Parathyroid adenoma (tissue), 2 donors: ENCODE measurements at regions not wholly inside any gene's neighbourhood (a gene's known extent, or its start where the extent isn't known, plus 50 kb on each side); places are given as distances from the start of the nearest gene placed in this dataset.

Experiments used
- H2AFZ ChIP-seq: fragments of 300-600 bp; sonication (generic); one replicate; pipeline ENCODE4 v1.7.0; 2017; ENCODE audit warnings: antibody characterized with exemption, mild to moderate bottlenecking
- H3K27ac ChIP-seq: fragments of 300-600 bp; sonication (generic); one replicate; pipeline ENCODE4 v1.7.0; 2017
- H3K27me3 ChIP-seq: fragments of 300-600 bp; sonication (generic); one replicate; pipeline ENCODE4 v1.7.0; 2017; ENCODE audit warnings: low read length; ENCODE audit not compliant: control insufficient read depth, insufficient read depth
- H3K36me3 ChIP-seq: fragments of 300-600 bp; sonication (generic); one replicate; pipeline ENCODE4 v1.7.0; 2017; ENCODE audit warnings: low read length; ENCODE audit not compliant: control insufficient read depth, insufficient read depth
- H3K4me1 ChIP-seq: fragments of 300-600 bp; sonication (generic); one replicate; pipeline ENCODE4 v1.7.0; 2017; ENCODE audit warnings: control low read depth
- H3K4me2 ChIP-seq: fragments of 300-600 bp; sonication (generic); one replicate; pipeline ENCODE4 v1.7.0; 2017; ENCODE audit warnings: low read length
- H3K4me3 ChIP-seq: fragments of 300-600 bp; sonication (generic); one replicate; pipeline ENCODE4 v1.7.0; 2017; ENCODE audit warnings: low read depth, low read length
- H3K79me2 ChIP-seq: fragments of 300-600 bp; sonication (generic); one replicate; pipeline ENCODE4 v1.7.0; 2017; ENCODE audit warnings: control low read depth
- H3K9ac ChIP-seq: fragments of 300-600 bp; sonication (generic); one replicate; pipeline ENCODE4 v1.7.0; 2017; ENCODE audit warnings: mild to moderate bottlenecking
- H3K9me3 ChIP-seq: fragments of 300-600 bp; sonication (generic); one replicate; pipeline ENCODE4 v1.7.0; 2017; ENCODE audit warnings: low read length; ENCODE audit not compliant: control insufficient read depth
- TF ChIP-seq, protein P1 (sequence below): fragments of 300-600 bp; sonication (generic); IDR thresholded peaks from one replicate; pipeline ENCODE4 v1.7.0; 2017; ENCODE audit warnings: antibody characterized with exemption, mild to moderate bottlenecking
- donor health status: primary hyperparathyroidism.

DNA sequence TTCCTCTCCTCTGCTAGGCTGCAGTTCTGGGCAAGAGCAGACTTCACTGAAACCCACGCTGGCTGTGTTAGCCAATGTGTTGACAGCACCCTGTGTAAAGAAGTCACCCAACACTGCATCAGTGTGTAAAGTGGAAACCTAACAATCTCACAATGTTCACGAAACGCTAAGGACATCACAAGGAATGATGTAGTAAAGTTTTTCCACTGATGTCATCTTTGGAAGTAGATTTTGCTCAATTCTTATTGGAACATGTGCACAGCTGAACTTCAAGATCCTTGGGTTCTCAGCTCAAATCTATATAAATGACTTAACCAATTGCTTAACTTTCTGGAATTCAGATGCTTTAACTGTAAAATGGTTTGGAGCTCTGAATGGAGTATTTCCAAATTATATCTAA is 1112.5 kb downstream of the TSN start:
- Histone ChIP-seq H3K4me2 (no peak overlapping the region), H3K27me3 (no peaks in the 10 kb centered on the region), H3K9me3 (no peaks in the 10 kb centered on the region), H3K36me3 (no peaks in the 10 kb centered on the region), H3K4me3 (no peak overlapping the region), H3K79me2 (no peaks in the 10 kb centered on the region), H3K27ac (no peak overlapping the region), H3K9ac (no peak overlapping the region), H2AFZ (no peak overlapping the region), H3K4me1 (no peaks in the 10 kb centered on the region)
- TF ChIP-seq, protein P1, sequence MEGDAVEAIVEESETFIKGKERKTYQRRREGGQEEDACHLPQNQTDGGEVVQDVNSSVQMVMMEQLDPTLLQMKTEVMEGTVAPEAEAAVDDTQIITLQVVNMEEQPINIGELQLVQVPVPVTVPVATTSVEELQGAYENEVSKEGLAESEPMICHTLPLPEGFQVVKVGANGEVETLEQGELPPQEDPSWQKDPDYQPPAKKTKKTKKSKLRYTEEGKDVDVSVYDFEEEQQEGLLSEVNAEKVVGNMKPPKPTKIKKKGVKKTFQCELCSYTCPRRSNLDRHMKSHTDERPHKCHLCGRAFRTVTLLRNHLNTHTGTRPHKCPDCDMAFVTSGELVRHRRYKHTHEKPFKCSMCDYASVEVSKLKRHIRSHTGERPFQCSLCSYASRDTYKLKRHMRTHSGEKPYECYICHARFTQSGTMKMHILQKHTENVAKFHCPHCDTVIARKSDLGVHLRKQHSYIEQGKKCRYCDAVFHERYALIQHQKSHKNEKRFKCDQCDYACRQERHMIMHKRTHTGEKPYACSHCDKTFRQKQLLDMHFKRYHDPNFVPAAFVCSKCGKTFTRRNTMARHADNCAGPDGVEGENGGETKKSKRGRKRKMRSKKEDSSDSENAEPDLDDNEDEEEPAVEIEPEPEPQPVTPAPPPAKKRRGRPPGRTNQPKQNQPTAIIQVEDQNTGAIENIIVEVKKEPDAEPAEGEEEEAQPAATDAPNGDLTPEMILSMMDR: no peak

DNA sequence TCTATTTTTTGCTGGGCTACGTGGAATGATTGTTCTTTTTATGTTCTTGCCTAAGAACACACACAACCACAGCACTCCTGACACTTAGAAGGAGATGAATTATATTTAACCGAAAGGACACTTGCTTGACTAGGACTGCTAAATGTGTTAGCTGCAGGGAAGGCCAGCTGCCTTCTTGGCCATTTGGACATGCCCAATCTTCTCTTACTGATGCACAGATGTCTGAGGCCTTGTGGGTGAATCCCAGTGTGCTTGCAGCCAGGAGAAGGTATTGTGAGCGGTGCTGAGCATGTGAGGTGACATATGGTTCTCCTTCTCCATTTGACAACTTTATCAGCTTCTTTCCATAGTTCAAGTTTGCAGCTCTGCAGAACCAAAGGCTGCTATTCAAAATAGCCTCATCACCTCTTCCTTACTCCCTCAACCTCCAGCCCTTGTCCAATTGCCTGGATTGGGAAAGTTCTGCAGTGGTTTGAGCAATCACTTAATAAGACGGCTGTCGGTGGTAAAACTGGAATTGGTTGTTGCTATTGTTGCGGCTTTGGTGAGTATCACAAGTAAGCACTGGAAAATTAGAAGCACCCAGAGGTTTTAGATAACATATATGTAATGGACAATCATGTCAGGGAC is 1113.3 kb downstream of the TSN start:
- Histone ChIP-seq H3K27ac (no peak overlapping the region), H3K9ac (no peak overlapping the region), H2AFZ (no peak overlapping the region), H3K4me3 (no peak overlapping the region), H3K27me3 (no peaks in the 10 kb centered on the region), H3K4me1 (no peaks in the 10 kb centered on the region), H3K36me3 (no peaks in the 10 kb centered on the region), H3K4me2 (no peak overlapping the region), H3K79me2 (no peaks in the 10 kb centered on the region), H3K9me3 (no peaks in the 10 kb centered on the region)
- TF ChIP-seq, protein P1: no peak

DNA sequence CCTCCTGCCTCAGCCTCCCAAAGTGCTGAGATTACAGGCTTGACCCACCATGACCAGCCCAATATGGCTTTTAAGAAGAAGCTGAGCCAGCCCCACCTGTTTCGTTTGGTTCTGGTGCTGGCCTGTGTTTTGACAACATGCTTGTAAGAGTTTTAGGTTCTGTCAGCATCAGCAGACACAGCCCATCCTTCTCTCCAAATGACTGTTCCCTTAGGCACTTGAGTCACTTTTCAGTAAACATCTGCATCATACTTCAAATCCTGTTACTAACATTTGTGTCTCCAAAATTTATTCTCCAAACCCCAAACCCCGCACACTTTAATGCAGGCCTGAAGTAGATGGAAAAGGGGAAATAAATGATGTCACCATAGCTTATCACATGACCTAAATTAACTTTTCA is 1118.5 kb downstream of the TSN start:
- no peak overlapping the region for H3K9ac ChIP-seq
- no peaks in the 10 kb centered on the region for H3K9me3 ChIP-seq
- H3K79me2 ChIP-seq: no peaks in the 10 kb centered on the region
- no peak overlapping the region for H3K4me2 ChIP-seq
- H3K27ac ChIP-seq: no peak overlapping the region
- TF ChIP-seq, protein P1: no peak
- H3K36me3 ChIP-seq: no peaks in the 10 kb centered on the region
- no peaks in the 10 kb centered on the region for H3K4me1 ChIP-seq
- no peak overlapping the region for H3K4me3 ChIP-seq
- no peak overlapping the region for H2AFZ ChIP-seq
- H3K27me3 ChIP-seq: no peaks in the 10 kb centered on the region

DNA sequence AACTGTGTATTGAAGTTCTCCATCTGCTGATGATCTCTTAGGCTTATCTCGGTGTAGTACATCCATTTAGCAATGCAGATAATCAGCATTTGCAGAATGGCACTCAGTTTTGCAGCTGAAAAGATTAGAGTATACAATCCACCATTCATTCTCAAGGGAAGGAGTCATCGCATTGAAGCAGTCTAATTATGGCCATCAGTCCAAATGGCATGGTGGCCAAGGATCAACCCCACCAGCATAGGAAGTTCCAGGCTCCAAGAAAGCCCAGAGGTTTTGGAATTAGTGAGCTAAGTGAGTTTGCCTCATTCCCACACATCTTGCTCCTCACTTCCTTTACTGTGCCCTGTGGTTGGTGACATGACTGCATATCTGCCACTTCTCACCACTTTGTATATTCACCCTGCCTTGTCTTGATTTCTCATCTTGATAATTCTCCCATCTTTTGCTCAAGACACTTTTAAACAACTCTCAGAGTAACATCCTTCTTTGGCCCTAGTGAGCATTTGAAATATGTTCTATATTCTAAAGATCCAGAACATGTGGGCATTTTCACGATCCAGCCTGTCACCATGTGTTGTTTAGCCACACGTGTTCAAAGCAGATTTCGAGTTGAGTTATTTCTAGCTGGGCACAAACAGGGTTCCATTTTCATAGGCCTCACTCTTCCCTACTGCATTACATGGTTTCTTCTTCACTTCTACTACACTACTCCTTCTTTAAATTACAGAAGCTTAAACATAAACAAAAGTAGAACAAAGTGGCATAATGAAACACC is 1119.8 kb downstream of the TSN start:
- no peak overlapping the region for H3K27ac ChIP-seq
- no peaks in the 10 kb centered on the region for H3K27me3 ChIP-seq
- H2AFZ ChIP-seq: no peak overlapping the region
- no peaks in the 10 kb centered on the region for H3K79me2 ChIP-seq
- H3K4me1 ChIP-seq: no peaks in the 10 kb centered on the region
- no peaks in the 10 kb centered on the region for H3K36me3 ChIP-seq
- H3K4me3 ChIP-seq: no peak overlapping the region
- H3K9me3 ChIP-seq: no peaks in the 10 kb centered on the region
- no peak overlapping the region for H3K4me2 ChIP-seq
- TF ChIP-seq, protein P1: no peak
- H3K9ac ChIP-seq: no peak overlapping the region
